Muscle layer of duodenum (tissue), 2 donors: ENCODE measurements at regions not wholly inside any gene's neighbourhood (a gene's known extent, or its start where the extent isn't known, plus 50 kb on each side); places are given as distances from the start of the nearest gene placed in this dataset.

Experiments used
- H3K27ac ChIP-seq: one replicate; pipeline ENCODE4 v1.7.0; 2013; ENCODE audit warnings: mild to moderate bottlenecking, low read length
- H3K27me3 ChIP-seq: one replicate; pipeline ENCODE4 v1.7.0; 2013; ENCODE audit warnings: low read depth, mild to moderate bottlenecking, control low read depth, low read length
- H3K36me3 ChIP-seq, 2 donors: one replicate each; pipeline ENCODE4 v1.7.0; 2013; ENCODE audit warnings: low read length in 2 of 2, control low read depth in 1 of 2, mild to moderate bottlenecking in 1 of 2; ENCODE audit not compliant: insufficient read depth in 2 of 2, control insufficient read depth in 1 of 2
- H3K4me1 ChIP-seq, 2 donors: one replicate each; pipeline ENCODE4 v1.7.0; 2013; ENCODE audit warnings: low read length in 2 of 2, mild to moderate bottlenecking in 2 of 2, control low read depth in 1 of 2, moderate library complexity in 1 of 2; ENCODE audit not compliant: insufficient read depth in 2 of 2, control insufficient read depth in 1 of 2
- H3K4me3 ChIP-seq, 2 donors: one replicate each; pipeline ENCODE4 v1.7.0; 2013; ENCODE audit warnings: low read length in 2 of 2, low read depth in 1 of 2, mild to moderate bottlenecking in 1 of 2
- H3K9me3 ChIP-seq, 2 donors: one replicate each; pipeline ENCODE4 v1.7.0; 2013; ENCODE audit warnings: low read length in 2 of 2, control low read depth in 1 of 2, mild to moderate bottlenecking in 1 of 2; ENCODE audit not compliant: control insufficient read depth in 1 of 2
- donor health status: healthy.

DNA sequence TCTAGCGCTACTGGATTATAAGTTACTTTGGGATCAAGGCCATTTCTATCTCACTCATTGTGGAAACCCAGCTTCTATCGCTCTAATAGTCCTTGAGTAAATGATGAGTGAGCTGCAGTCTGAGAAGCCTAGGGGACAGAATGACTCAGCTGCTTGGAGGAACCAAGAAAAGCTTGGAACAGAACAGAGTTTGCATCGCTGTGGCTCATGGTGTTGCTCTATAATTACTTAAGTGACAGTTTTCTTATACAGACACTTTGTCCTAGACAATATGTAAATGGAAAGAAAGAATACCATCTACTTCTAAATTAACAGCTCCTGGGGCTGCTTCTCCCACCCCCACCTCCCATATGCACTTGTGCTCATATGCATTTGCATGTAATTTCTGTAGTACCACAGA is 156.9 kb downstream of the SLIT2 start:
- no peak overlapping the region for H3K4me3 ChIP-seq
- no peaks in the 10 kb centered on the region for H3K27me3 ChIP-seq
- no peak overlapping the region for H3K27ac ChIP-seq
- H3K9me3 ChIP-seq, result no peaks in the 10 kb centered on the region
- H3K4me1 ChIP-seq, result peaks cover 0 to 11% of the 10 kb centered on the region in 2 donors
- H3K36me3 ChIP-seq, result no peaks in the 10 kb centered on the region

GRCh38 chr4:20412072-20412471 is 160.4 kb downstream of the SLIT2 start:
- H3K4me1 ChIP-seq, result peaks cover 0 to 6% of the 10 kb centered on the region in 2 donors
- no peaks in the 10 kb centered on the region for H3K36me3 ChIP-seq
- H3K4me3 ChIP-seq, result no peak overlapping the region
- no peak overlapping the region for H3K27ac ChIP-seq
- H3K27me3 ChIP-seq, result no peaks in the 10 kb centered on the region
- no peaks in the 10 kb centered on the region for H3K9me3 ChIP-seq

- no peaks in the 10 kb centered on the region for H3K9me3 ChIP-seq
- H3K4me1 ChIP-seq, result peaks cover 0 to under 1% of the 10 kb centered on the region in 2 donors
- H3K4me3 ChIP-seq, result no peak overlapping the region
- no peaks in the 10 kb centered on the region for H3K27me3 ChIP-seq
- no peak overlapping the region for H3K27ac ChIP-seq
- H3K36me3 ChIP-seq, result no peaks in the 10 kb centered on the region
Observed at GRCh38 chr4:20416800-20417199, 165.1 kb downstream of the SLIT2 start.

DNA sequence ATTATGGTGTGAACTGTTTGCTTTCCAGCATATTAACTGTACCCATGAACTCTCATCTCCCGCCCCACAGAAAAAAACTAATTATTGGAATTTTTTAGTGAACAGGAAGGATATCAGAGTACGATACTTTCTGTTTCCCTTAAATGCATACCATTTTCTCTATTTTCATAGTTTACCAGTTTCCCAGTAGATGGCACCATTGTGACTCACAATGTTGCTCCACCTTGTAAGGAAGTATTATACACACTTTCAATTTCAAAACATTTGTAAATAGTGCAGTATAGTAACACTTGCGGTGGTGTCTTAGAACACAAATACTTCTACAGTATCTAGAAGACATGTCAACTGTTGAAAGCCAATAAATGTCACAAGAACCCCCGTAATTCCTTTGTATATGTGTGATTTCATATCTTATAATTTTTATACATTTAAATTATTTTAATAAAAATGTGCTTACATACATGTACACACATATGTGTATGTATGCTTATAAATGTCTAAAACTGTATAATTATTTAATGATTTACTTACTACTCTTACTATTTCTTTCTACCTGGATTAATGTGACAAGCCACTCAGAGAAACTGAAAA is 167.3 kb downstream of the SLIT2 start:
- H3K4me3 ChIP-seq, result peak overlapping the region; percentile 49 to 53

DNA sequence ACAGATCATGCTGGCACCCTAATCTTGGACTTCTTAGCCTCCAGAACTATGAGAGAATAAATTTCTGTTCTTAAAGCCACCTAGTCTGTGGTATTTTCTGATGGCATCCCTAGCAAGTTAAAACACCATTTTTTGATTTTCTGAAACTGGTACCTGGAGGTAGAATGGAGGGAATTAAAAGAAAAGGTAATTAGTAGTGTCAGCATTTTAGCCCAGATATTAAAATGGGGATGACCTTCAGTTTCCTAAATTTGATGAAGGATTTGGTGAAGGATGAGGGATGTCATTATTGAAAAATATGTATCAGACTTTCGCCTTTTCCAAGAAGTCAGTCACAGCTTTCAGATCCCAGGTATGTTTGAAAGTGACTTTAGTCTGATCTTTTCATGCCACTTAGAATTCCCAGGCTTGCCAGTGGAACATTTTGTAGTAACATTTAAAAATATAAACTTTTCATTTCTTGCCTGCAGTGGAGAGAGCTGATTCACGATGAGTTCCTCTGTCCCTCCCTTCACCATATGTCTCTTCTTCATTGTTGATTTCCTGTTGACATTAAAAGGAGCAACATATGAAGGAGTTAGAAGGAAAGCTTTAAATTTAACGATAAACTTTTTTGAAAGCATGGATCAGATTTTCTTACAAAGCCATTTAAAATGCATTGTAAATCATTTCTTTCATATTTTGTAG is 169.4 kb downstream of the SLIT2 start:
- H3K4me1 ChIP-seq, result peaks cover 0 to 4% of the 10 kb centered on the region in 2 donors
- H3K27ac ChIP-seq, result no peak overlapping the region
- no peak overlapping the region for H3K4me3 ChIP-seq
- no peaks in the 10 kb centered on the region for H3K27me3 ChIP-seq
- H3K36me3 ChIP-seq, result no peaks in the 10 kb centered on the region
- H3K9me3 ChIP-seq, result no peaks in the 10 kb centered on the region

More for the DNA sequence above, 167.3 kb downstream of the SLIT2 start:
- peaks cover 0 to 4% of the 10 kb centered on the region in 2 donors for H3K4me1 ChIP-seq
- no peaks in the 10 kb centered on the region for H3K9me3 ChIP-seq
- no peak overlapping the region for H3K27ac ChIP-seq
- no peaks in the 10 kb centered on the region for H3K27me3 ChIP-seq
- no peaks in the 10 kb centered on the region for H3K36me3 ChIP-seq

- no peak overlapping the region for H3K4me3 ChIP-seq
- H3K27me3 ChIP-seq, result no peaks in the 10 kb centered on the region
- no peaks in the 10 kb centered on the region for H3K36me3 ChIP-seq
- no peaks in the 10 kb centered on the region for H3K9me3 ChIP-seq
- peaks cover 0 to 4% of the 10 kb centered on the region in 2 donors for H3K4me1 ChIP-seq
- H3K27ac ChIP-seq, result no peak overlapping the region
Observed at GRCh38 chr4:20421603-20421985, 169.9 kb downstream of the SLIT2 start.

DNA sequence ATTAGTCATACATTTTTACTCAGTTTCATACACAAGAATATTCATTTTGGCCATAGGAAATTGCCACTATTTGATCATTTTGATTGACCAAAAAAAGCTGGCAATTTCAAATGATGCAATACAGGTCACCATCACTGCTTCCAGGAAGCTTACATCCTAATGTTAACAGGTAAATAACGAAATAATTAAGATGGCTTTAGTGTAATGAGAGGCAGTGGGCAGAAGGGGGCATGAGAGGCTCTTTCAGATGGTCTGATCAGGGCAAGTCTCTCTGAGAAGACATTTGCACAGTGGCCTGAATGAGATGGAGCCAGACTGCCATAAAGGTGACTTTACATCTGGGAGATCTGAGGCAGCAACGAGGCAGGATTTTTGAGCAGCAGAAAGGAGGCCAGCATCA is 170.7 kb downstream of the SLIT2 start:
- Histone ChIP-seq H3K4me3 (no peak overlapping the region), H3K27ac (no peak overlapping the region), H3K9me3 (no peaks in the 10 kb centered on the region), H3K27me3 (no peaks in the 10 kb centered on the region), H3K36me3 (no peaks in the 10 kb centered on the region), H3K4me1 (peaks cover 0 to 4% of the 10 kb centered on the region in 2 donors)

DNA sequence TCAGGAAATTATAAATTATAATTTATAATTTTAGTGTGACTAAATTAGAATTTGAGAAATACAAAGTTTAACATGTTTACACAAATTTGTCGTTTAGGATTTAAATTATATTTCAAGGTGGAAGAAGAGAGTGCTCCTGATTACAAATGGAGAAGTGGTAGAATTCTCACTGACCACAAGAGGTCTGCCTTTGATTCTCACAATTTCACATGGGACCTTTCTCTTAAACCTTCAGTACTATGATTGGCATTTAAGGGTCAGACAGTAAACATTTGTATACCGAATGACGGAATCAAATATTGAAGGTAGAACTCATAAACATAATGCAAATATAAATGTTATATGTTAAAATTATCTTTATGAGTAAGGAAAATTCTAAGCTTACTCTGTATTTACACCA is 171.7 kb downstream of the SLIT2 start:
- Histone ChIP-seq H3K4me1 (peaks cover 0 to 4% of the 10 kb centered on the region in 2 donors), H3K27me3 (no peaks in the 10 kb centered on the region), H3K36me3 (no peaks in the 10 kb centered on the region), H3K27ac (no peak overlapping the region), H3K4me3 (no peak overlapping the region), H3K9me3 (no peaks in the 10 kb centered on the region)

GRCh38 chr4:20426028-20426427 is 174.3 kb downstream of the SLIT2 start:
- H3K9me3 ChIP-seq, result no peaks in the 10 kb centered on the region
- no peak overlapping the region for H3K4me3 ChIP-seq
- no peaks in the 10 kb centered on the region for H3K27me3 ChIP-seq
- H3K4me1 ChIP-seq, result peaks cover 0 to 4% of the 10 kb centered on the region in 2 donors
- no peak overlapping the region for H3K27ac ChIP-seq
- H3K36me3 ChIP-seq, result no peaks in the 10 kb centered on the region

DNA sequence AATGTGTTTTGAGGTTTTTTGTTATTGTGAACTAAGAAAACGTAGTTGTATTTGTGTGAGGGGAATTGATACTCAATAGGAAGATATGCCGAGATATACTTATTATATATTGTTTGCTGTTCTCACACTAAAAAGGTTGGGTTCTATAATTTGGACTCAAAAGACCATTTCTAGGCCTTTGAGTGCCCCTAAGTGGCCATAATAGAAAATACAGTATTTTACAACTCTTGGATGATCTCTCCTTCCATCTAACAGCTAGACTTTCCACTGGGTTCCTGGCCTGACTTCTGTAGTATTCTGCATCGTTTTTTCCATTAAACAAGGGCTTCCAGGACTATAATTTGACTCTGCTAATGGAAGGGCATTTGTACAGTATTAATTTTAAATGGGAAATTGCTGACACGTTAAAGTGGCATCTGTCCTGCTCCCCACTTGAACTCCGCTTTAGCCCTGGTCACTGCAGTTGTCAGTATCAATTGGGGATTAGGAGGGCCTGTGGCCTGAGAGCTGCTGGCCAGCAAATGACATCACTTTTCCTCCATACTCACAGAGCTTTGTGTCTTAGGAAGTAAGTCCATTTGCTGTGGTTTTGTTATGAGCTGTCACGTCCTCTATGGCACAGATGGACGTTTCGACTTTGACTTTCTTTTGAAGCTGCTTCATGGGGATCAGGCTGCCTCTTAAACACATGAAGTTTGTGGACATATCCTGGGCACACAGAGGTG is 176.9 kb downstream of the SLIT2 start:
- no peaks in the 10 kb centered on the region for H3K9me3 ChIP-seq
- H3K4me1 ChIP-seq, result peaks cover 6 to 7% of the 10 kb centered on the region in 2 donors
- H3K27ac ChIP-seq, result no peak overlapping the region
- H3K27me3 ChIP-seq, result no peaks in the 10 kb centered on the region
- H3K36me3 ChIP-seq, result no peaks in the 10 kb centered on the region
- no peak overlapping the region for H3K4me3 ChIP-seq

DNA sequence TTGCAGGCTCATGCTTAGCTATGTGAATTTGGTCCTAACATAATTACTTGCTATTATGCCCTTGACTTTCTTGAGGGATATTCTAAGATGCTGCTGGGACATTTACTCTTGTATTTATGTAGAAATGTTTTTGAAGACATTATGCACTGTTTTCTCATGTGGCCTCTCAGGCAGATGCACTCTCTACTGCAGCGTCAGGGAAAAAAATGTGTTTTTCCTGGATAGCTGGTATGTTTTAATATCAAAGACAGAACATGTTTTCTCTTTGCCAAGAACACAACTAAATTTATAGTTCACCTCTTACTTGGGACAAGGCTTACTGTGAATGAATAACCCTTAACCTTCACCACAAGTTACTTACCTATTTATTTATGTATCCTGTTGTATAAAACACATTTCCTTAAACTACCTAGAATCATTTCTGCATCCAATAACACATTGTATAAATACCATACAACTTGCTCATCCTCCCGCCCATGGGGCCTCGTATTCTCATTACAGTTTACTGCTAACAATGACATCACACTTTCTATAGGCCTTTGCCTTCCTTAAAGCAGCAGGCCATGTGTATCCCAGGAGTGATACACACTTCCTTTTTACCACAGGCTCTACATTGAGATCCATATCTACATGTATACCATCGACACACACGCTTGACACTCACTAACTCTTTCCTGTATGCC is 178.7 kb downstream of the SLIT2 start:
- Histone ChIP-seq H3K36me3 (no peaks in the 10 kb centered on the region), H3K4me1 (peaks cover 9 to 12% of the 10 kb centered on the region in 2 donors), H3K9me3 (no peaks in the 10 kb centered on the region), H3K27me3 (no peaks in the 10 kb centered on the region), H3K4me3 (no peak overlapping the region), H3K27ac (no peak overlapping the region)
